Spleen (tissue), 7 donors: ENCODE measurements at regions not wholly inside any gene's neighbourhood (a gene's known extent, or its start where the extent isn't known, plus 50 kb on each side); places are given as distances from the start of the nearest gene placed in this dataset.

Source experiments
- POLR2AphosphoS5 ChIP-seq, 3 donors: sonication (generic); formaldehyde crosslinking; IDR thresholded peaks; one replicate each; pipeline ENCODE4 v1.5.1; 2017; ENCODE audit warnings: antibody characterized with exemption in 3 of 3
- TF ChIP-seq, protein P1 (sequence below), 11 experiments: fragments of 200-600 bp in 7 of 11; fragments of 450-650 bp in 4 of 11; sonication (generic) in 4 of 11; IDR thresholded peaks in 8 of 11; conservative IDR thresholded peaks in 3 of 11; 1 replicate in 7 of 11; 2 replicates in 4 of 11; pipeline versions ENCODE4 v1.4.0 to v1.8.0; 2016 to 2021; ENCODE audit warnings: antibody characterized with exemption in 11 of 11, inconsistent platforms in 4 of 11, mild to moderate bottlenecking in 1 of 11
- donor health status: DM: no; HTN: no; CAD: no; lungs with moderate emphysema.
- donor health status: DM: no; HTN: no; CAD: no.
- donor health status: DM: no; HTN: no; CAD: no.

DNA sequence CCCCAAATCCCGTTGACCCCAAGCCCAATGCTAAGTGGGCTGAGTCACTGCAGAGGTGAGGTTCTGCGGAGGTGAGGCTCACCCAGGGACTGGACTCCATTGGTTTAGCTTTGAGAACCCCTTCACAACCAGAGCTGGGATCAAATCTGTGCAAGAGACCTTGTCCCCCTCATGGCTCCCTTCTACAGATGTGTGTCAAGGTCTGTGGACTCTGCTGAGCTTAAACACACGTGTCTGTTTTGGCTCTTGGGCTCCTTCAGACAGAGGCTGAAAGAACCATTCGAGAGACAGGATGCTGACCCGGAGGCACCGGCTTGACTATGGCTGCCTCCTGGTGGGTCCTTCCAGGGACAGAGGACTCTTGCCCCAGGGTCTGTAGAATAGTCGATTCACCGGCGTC lies 190.3 kb downstream of the LPIN1 start:
- TF ChIP-seq, protein P1, sequence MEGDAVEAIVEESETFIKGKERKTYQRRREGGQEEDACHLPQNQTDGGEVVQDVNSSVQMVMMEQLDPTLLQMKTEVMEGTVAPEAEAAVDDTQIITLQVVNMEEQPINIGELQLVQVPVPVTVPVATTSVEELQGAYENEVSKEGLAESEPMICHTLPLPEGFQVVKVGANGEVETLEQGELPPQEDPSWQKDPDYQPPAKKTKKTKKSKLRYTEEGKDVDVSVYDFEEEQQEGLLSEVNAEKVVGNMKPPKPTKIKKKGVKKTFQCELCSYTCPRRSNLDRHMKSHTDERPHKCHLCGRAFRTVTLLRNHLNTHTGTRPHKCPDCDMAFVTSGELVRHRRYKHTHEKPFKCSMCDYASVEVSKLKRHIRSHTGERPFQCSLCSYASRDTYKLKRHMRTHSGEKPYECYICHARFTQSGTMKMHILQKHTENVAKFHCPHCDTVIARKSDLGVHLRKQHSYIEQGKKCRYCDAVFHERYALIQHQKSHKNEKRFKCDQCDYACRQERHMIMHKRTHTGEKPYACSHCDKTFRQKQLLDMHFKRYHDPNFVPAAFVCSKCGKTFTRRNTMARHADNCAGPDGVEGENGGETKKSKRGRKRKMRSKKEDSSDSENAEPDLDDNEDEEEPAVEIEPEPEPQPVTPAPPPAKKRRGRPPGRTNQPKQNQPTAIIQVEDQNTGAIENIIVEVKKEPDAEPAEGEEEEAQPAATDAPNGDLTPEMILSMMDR (IDR thresholded peaks at IDR 0.05 in 8 of 11, conservative IDR thresholded peaks at IDR 0.05 in 3 of 11) = no peak
- TF ChIP-seq POLR2AphosphoS5 (IDR thresholded peaks at IDR 0.05) = no peak
